ENCODE measurements at regions not wholly inside any gene's neighbourhood (a gene's known extent, or its start where the extent isn't known, plus 50 kb on each side); places are given as distances from the start of the nearest gene placed in this dataset.
"Not testable (repeated sequence)": the region's sequence is repeated elsewhere in the genome, so short reads cannot be mapped to it uniquely, and the experiment has no call there.

GRCh38 chr14:53398616-53399015, 245.5 kb upstream of the DDHD1 start:
- DNase-seq (ENCODE audit: low spot score), result no peak

GRCh38 chr14:53395267-53395666, 242.1 kb upstream of the DDHD1 start:
- DNase-seq (ENCODE audit: low spot score), result not testable (repeated sequence)

GRCh38 chr14:53391631-53392285, 238.6 kb upstream of the DDHD1 start:
- no peak for DNase-seq (ENCODE audit: low spot score)

- no peak for DNase-seq (ENCODE audit: low spot score)
Observed at GRCh38 chr14:53391156-53391555, 238.0 kb upstream of the DDHD1 start.

GRCh38 chr14:53390008-53390407, 236.9 kb upstream of the DDHD1 start:
- no peak for DNase-seq (ENCODE audit: low spot score)

GRCh38 chr14:53389202-53389601, 236.1 kb upstream of the DDHD1 start:
- no peak for DNase-seq (ENCODE audit: low spot score)

- DNase-seq (ENCODE audit: low spot score), result no peak
Observed at GRCh38 chr14:53386362-53386761, 233.2 kb upstream of the DDHD1 start.

- no peak for DNase-seq (ENCODE audit: low spot score)
Observed at GRCh38 chr14:53384536-53384935, 231.4 kb upstream of the DDHD1 start.

- no peak for DNase-seq (ENCODE audit: low spot score)
Observed at GRCh38 chr14:53384073-53384472, 230.9 kb upstream of the DDHD1 start.

- no peak for DNase-seq (ENCODE audit: low spot score)
Observed at GRCh38 chr14:53381895-53382294, 228.8 kb upstream of the DDHD1 start.

GRCh38 chr14:53380867-53381225, 227.7 kb upstream of the DDHD1 start:
- no peak for DNase-seq (ENCODE audit: low spot score)

- no peak for DNase-seq (ENCODE audit: low spot score)
Observed at GRCh38 chr14:53380052-53380866, 227.1 kb upstream of the DDHD1 start.

- DNase-seq (ENCODE audit: low spot score), result no peak
Observed at GRCh38 chr14:53378142-53378541, 225.0 kb upstream of the DDHD1 start.

GRCh38 chr14:53376064-53376463, 222.9 kb upstream of the DDHD1 start:
- DNase-seq (ENCODE audit: low spot score), result no peak

- no peak for DNase-seq (ENCODE audit: low spot score)
Observed at GRCh38 chr14:53375599-53375998, 222.5 kb upstream of the DDHD1 start.

GRCh38 chr14:53368711-53369201, 215.6 kb upstream of the DDHD1 start:
- DNase-seq (ENCODE audit: low spot score), result no peak

GRCh38 chr14:53368066-53368465, 214.9 kb upstream of the DDHD1 start:
- DNase-seq (ENCODE audit: low spot score), result no peak

GRCh38 chr14:53367644-53368026, 214.5 kb upstream of the DDHD1 start:
- DNase-seq (ENCODE audit: low spot score), result no peak

- no peak for DNase-seq (ENCODE audit: low spot score)
Observed at GRCh38 chr14:53365486-53366130, 212.5 kb upstream of the DDHD1 start.

GRCh38 chr14:53362916-53363315, 209.8 kb upstream of the DDHD1 start:
- DNase-seq (ENCODE audit: low spot score), result not testable (repeated sequence)

- no peak for DNase-seq (ENCODE audit: low spot score)
Observed at GRCh38 chr14:53360829-53361228, 207.7 kb upstream of the DDHD1 start.

GRCh38 chr14:53358166-53358565, 205.0 kb upstream of the DDHD1 start:
- DNase-seq (ENCODE audit: low spot score), result no peak

Data from ecto neural progenitor cell (in vitro differentiated cells).